ENCODE measurements at regions not wholly inside any gene's neighbourhood (a gene's known extent, or its start where the extent isn't known, plus 50 kb on each side); places are given as distances from the start of the nearest gene placed in this dataset.

DNA sequence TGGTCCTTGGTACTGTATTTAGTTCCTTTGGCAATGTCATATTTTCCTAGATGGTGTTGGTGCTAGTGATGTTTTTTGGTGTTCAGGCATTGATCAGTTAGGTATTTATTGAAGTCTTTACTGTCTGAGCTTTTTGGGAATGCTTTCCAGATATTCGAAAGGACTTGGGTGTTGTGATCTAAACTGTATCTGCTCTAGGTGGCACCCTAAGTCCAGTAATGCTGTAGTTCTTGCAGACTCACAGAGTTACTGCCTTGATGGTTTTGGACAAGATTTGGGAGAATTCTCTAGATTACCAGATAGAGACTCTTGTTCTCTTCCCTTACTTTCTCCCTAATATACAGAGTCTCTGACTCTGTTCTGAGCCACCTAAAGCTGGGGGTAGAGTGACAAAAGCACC, 513.6 kb upstream of the PITX2 start:
- Histone ChIP-seq H3K4me2 (ENCODE audit: insufficient read depth in 1 of 2, low read depth in 2 of 2, low read length in 2 of 2) (no peak overlapping the region), H3K79me1 (ENCODE audit: low read depth, low read length) (no peaks in the 10 kb centered on the region), H3K9ac (replicated peaks in 1 of 4; ENCODE audit: extremely low read depth in 1 of 4, low read depth in 3 of 4, low read length in 3 of 4) (no peak overlapping the region), H4K91ac (replicated peaks; ENCODE audit: insufficient read length, low read length) (no peak overlapping the region), H2BK12ac (ENCODE audit: low read depth, low read length) (no peak overlapping the region), H3K36me3 (ENCODE audit: control insufficient read depth in 2 of 4, insufficient read depth in 4 of 4, low read length in 3 of 4) (no peaks in the 10 kb centered on the region), H2BK120ac (replicated peaks; ENCODE audit: low read depth, low read length) (no peak overlapping the region), H3K23me2 (ENCODE audit: low read depth, low read length) (no peaks in the 10 kb centered on the region), H4K5ac (ENCODE audit: insufficient read length, low read depth, low read length) (no peak overlapping the region), H3K18ac (ENCODE audit: extremely low read depth, low read length) (no peak overlapping the region), H3K9me3 (ENCODE audit: insufficient read depth in 2 of 2, low read depth in 1 of 2, low read length in 1 of 2) (no peaks in the 10 kb centered on the region), H2BK20ac (ENCODE audit: low read length) (no peak overlapping the region), H4K8ac (ENCODE audit: extremely low read depth, insufficient read depth, low read length) (no peak overlapping the region), H4K20me1 (replicated peaks in 1 of 2; ENCODE audit: control insufficient read depth in 1 of 2, insufficient read depth in 2 of 2, low read length in 2 of 2) (no peaks in the 10 kb centered on the region), H3K14ac (ENCODE audit: insufficient read length) (no peak overlapping the region), H3K4me1 (replicated peaks in 1 of 4; ENCODE audit: control insufficient read depth in 3 of 4, insufficient read depth in 4 of 4, low read length in 3 of 4) (no peaks in the 10 kb centered on the region), H2AK5ac (ENCODE audit: low read depth, low read length) (no peak overlapping the region), H3K27me3 (replicated peaks in 1 of 4; ENCODE audit: control insufficient read depth in 3 of 4, extremely low read depth in 1 of 4, insufficient read depth in 3 of 4, low read length in 3 of 4) (no peaks in the 10 kb centered on the region), H3K79me2 (ENCODE audit: control insufficient read depth in 1 of 2, insufficient read depth in 2 of 2, low read length in 2 of 2) (no peaks in the 10 kb centered on the region), H3K56ac (replicated peaks; ENCODE audit: insufficient read length, low read depth, low read length) (no peak overlapping the region), H3K23ac (ENCODE audit: insufficient read length) (no peak overlapping the region), H3K27ac (ENCODE audit: low read depth, low read length) (no peak overlapping the region), H3K4ac (replicated peaks; ENCODE audit: insufficient read length, low read depth, low read length) (no peak overlapping the region), H3K4me3 (ENCODE audit: extremely low read depth in 1 of 4, insufficient read depth in 2 of 4, low read depth in 3 of 4, low read length in 4 of 4) (no peak overlapping the region), H2BK15ac (ENCODE audit: low read length) (no peak overlapping the region), H2AFZ (ENCODE audit: low read length) (no peak overlapping the region), H2BK5ac (ENCODE audit: low read depth, low read length) (no peak overlapping the region)
- FAIRE-seq: no peak
- whole genome bisulfite sequencing, 2 experiments (ENCODE audit: extremely low coverage in 1 of 2, insufficient coverage in 1 of 2, insufficient read length in 1 of 2, insufficient replicate concordance in 2 of 2, low coverage in 1 of 2, low lambda C conversion rate in 2 of 2, missing lambda C conversion rate in 1 of 2): 100% methylated on average over 1 of the region's 1 CpG; no CpG with 5 or more reads in 1 of the 2 experiments
- TF ChIP-seq FOSL1 (IDR thresholded peaks at IDR 0.05; ENCODE audit: insufficient read depth, low read depth, low read length) (no peak), RAD21 (IDR thresholded peaks at IDR 0.05 in 1 of 2, conservative IDR thresholded peaks at IDR 0.05 in 1 of 2; ENCODE audit: low read depth in 2 of 2, low read length in 2 of 2) (peak; percentile 71 to 77)
- TF ChIP-seq, protein P1, sequence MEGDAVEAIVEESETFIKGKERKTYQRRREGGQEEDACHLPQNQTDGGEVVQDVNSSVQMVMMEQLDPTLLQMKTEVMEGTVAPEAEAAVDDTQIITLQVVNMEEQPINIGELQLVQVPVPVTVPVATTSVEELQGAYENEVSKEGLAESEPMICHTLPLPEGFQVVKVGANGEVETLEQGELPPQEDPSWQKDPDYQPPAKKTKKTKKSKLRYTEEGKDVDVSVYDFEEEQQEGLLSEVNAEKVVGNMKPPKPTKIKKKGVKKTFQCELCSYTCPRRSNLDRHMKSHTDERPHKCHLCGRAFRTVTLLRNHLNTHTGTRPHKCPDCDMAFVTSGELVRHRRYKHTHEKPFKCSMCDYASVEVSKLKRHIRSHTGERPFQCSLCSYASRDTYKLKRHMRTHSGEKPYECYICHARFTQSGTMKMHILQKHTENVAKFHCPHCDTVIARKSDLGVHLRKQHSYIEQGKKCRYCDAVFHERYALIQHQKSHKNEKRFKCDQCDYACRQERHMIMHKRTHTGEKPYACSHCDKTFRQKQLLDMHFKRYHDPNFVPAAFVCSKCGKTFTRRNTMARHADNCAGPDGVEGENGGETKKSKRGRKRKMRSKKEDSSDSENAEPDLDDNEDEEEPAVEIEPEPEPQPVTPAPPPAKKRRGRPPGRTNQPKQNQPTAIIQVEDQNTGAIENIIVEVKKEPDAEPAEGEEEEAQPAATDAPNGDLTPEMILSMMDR (IDR thresholded peaks at IDR 0.05; ENCODE audit: control extremely low read depth in 1 of 3, insufficient read depth in 1 of 3, low read depth in 1 of 3, low read length in 3 of 3): peak in 2 of 3 experiments; percentile 33 to 39; a peak in 2 of 4 replicates
- ChIA-PET POLR2A (ENCODE audit: partially characterized antibody) (interaction anchor here (0.6 kb wide), 1 partner anchor 73 kb away, joined by 3 read pairs; no protein-coding TSS in a partner anchor), CTCF (ENCODE audit: partially characterized antibody) (interaction anchor here (0.7 to 3.3 kb wide), 12 partner anchors 8 to 718 kb away, joined by 3 to 19 read pairs (median 3); no protein-coding TSS in a partner anchor)
- no peak for DNase-seq (ENCODE audit: low read depth in 1 of 2, low spot score in 2 of 2)
